UCSD-AML1 (cell line): ENCODE measurements at regions not wholly inside any gene's neighbourhood (a gene's known extent, or its start where the extent isn't known, plus 50 kb on each side); places are given as distances from the start of the nearest gene placed in this dataset.
"Not testable (repeated sequence)": the region's sequence is repeated elsewhere in the genome, so short reads cannot be mapped to it uniquely, and the experiment has no call there.

Experiments used
- DNase-seq: peaks from one replicate; lab custom pipeline; 2025; ENCODE audit not compliant: unreplicated experiment; lab: John Stamatoyannopoulos, UW

DNA sequence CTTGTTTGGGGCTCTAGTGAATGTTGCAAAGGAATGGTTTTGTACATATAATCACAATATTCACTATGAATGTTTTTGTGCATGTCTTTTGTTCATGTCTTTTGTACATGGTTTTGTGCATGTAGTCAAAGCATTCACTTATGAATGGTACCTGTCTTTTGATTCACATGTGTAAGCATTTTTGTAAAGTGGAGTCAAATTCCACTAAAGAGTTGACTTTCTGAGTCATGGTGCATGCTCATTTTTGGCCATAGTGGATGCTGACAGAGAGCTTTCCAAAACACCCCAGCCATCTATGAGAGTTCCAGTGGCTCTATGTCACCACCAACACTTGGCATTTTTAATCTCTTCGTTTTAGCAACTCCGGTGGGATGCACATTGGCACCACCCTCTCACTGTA is 1185.9 kb upstream of the TMEM132C start:
- no peak for DNase-seq

DNA sequence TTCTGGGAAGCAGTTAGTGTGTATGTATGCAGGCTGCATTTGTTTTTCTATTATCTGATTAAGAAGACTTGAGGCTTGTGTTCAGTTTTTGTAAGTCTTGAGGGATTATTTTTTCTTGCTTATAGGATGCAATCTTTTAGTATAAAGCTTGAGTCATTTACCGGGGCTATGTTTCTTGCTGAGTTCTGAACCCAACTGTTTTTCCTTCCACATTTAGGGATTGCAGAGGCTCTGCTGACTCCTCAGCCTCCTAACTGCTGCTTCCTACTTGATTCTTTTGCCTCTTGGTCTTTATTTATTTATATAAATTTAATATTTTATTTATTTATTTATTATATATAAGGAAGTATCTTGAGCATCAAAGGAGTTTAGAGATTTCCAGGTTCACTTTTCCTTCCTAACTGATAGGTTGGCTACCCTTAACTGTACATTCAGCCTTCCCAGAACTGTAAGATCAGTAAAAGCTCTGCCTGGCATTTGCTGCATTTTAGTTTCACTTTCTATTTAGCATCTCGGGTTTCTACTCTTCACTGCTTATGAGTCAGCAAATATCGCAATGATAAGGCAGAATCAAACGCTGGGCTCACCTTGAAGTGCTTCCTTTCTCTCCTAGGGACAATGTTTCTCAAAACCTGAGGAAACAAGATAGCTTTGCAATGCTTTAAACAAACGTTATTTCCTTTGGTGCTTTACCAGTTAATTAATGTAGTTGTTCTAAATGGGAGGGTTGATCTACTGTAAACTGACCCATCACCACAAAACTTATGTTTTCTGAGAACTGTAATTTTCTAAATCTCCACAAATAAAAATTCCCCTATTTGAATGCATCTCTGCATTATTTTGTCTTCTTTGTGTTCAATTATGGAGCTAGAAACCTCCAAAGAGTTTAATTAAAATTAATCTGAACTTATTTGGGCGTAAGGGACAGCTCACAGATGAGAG is 1183.7 kb upstream of the TMEM132C start:
- no peak for DNase-seq

DNA sequence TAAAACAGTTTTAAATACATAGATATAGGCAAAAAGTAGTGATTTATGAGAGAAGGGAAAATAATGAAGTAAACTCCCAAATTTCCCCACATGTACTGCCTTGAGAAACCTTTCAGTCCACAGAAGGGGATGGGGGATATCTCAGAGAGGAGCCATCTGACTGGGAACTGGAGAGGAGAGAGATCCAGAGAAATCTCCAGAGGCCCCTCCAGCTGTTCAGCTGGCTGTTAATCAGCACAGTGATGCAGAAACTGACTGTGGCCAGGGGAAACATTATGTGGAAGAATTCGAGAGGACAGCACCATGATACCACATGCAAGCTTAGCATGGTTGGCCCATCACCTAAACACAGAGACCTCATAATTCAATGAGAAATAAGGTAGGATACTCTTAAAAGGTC is 1165.9 kb upstream of the TMEM132C start:
- no peak for DNase-seq

DNA sequence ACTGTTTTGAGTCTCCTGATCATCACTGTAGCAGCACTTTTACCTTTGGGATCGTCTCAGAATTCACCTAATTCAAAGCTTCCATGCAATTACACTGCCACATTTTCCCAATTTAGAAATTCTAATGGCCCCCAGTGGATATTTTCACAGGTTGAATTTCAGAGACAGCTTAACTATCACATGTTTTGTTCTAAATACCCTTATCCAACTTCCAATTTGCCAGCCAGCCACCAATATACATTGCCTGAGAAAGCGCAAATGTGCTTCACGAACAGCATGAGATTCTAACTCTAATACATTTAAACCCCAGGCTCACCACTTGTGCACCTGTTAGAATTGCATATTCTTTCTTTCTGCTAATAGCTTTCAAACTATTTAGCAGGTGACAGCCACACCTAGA is 1160.9 kb upstream of the TMEM132C start:
- DNase-seq = no peak

DNA sequence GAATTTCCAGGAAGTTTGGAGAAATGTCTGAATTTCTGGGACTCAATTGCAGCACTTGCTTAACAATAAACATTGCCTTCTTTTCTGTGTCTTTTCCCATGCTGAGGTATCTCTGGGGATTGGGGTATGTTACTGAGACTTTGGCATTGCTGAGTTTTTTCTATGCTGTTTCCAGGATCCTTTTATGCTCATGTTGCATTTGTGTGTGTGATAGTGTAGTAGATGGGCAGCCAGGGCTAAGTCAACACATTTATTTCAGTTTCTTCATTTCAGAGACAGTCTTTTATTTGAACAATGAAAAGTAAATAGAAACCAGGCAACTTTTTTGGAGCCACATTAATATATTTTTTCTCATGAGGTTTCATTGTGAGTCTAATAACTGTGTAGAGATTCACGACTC is 1160.3 kb upstream of the TMEM132C start:
- no peak for DNase-seq

DNA sequence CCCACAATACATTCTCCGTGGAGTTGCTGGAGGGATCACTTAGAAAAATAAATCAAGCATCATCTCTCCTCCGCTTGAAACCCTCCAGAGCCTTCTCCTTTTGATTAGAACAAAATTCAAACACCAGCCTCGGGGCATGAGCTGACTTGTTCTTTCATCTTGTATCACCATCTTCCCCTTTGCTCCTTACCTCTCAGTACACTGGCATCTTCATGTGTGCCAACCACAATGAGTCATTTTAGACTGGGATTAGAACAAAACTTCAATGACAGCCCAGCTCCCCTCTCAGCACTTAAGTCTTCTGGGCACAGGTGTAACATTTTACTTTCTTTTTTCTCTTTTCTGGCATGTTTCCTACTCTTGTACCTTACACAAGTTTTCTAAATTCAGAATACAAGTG is 1159.2 kb upstream of the TMEM132C start:
- DNase-seq = no peak

DNA sequence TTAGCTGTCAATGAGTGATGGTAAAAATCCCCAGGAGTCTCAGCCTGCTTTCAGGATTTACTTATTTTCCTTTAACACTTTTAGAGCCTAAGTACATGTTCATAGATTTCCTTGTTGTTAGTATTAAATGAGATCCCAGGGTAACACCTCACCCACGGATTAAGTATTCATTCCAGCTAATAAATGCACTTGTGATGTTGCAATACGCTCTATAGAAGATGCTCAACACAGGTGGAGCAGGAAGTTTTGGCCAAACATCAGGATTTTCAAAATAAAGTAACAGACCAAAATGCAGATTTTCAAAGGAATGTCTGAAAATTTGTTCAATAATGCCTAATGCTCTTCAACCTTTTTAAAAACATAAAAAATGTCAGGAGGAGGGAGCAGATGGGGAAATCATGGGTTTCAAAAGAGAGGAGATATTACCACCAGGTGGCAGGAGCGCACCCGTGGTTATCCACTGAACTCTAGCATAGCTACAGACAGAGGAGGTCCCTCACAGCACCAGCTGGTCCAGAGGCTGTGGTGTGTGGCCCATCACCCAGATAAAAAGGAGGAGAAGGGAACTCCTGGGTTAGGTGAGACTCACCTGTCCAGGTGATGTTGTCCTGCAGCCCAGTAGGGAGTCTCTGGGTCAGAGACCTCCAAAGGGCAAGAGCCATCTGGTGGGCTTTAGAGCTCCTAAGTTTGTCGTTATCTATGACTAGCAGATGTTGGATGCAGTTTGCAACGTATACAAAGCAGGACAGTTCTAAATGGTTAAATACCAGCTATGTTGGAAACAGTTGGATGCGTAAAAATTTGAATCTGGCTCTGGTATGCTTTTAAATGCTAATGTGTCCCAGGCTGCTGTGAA is 1158.4 kb upstream of the TMEM132C start:
- DNase-seq = peak; percentile 37

DNA sequence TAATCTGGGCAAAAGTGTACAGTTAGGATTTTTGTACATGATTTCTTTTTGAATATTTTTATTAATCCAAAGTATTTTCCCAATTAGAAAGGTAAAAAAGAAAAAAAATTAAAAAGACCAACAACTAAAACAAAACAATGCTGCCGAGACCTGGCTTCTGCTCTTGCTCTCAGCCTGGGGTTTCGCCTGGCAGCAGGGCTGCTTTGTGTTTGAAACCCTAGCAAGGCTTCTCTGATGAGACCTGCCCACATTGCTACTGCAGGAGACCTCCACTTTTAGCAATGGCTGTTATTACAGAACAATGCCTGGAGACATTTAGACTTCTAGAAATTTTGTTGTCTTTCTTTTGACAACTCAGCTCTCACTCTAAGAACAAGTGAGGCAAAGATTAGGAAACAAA is 1153.0 kb upstream of the TMEM132C start:
- no peak for DNase-seq

DNA sequence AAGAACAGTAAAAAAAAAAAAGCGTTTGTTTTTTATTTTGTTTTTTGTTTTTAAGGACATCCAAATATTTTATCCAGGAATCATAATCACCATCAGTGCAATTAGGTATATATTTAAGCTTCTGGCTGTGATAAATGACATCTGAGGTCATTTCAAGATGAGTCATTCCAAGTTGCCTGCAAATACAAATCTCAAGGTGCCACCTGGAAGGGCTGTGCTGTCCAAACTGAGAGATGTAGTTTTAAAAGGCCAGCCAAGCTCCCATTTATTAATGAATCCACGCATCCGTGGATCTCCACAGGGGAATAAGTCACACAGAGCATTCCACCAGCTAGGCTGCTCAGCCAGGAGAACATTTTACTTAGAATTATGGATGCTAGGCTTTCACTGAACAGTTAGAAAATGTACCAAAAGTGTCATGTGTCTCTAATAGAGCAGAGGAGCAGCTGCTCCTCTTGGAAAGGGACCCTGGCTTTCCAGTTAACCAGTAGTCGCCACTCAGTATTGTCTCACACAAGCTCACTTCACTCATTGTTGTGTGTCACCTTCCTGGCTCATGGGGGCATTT is 1151.4 kb upstream of the TMEM132C start:
- DNase-seq = no peak

DNA sequence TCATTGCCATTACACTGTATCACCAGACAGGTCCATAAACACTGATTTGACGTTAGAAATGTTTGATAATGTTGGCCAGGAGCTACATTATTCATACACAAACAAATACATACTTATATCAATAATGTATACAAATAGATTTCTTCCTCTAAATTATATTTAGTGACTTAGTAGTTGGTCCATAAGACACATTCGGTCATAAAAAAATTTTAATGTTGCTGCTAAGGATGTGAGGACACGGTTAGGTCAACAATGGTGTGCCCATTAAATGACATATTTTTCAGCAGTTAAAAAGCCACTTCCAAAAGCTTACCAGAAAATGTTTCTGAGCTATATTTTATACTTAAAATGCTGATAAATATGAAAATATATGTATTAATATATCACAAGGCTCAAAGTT is 1148.7 kb upstream of the TMEM132C start:
- no peak for DNase-seq

DNA sequence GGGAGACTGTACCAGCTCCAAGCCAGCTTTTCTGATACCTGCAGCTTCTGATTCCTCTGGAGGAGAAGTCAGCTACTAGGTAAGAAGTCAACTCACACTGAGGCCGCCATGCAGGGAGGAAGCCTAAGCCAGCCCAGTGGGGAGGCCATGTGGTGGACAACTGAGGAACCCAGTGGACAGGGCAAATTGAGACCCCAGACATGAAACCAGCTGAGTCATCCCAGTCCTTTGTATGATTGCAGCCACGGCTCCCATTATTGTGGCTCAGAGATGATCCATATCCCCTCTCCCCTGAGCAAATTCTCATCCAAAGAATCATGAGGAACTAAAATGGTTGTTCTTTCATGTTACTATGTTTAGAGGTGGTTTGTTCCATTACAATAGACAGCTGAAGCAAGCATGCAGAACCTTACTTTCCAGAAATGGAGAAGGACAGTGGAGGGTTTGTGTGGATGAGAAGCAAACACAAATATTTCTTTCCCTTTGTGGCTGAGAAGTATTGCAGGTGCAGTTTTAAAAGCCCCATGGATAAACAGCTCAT is 1147.3 kb upstream of the TMEM132C start:
- DNase-seq = no peak

DNA sequence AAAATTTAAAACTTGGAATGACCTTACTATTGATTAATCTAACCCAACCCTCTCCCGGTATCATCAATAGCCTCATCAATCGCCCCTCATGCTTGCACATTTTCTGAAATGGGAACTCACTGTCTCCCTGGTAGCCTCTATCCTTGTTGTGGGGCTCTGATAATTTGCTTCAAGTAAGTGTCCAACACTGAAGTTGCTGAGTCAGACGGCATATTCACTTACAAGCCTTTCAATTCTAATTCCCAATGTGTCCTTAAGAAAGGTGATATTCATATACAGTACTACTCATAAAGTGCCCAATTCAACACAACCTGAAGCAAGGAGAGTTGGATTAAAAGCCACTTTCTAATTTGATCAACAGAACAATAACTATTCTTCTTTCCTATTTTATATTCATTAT is 1146.1 kb upstream of the TMEM132C start:
- no peak for DNase-seq

DNA sequence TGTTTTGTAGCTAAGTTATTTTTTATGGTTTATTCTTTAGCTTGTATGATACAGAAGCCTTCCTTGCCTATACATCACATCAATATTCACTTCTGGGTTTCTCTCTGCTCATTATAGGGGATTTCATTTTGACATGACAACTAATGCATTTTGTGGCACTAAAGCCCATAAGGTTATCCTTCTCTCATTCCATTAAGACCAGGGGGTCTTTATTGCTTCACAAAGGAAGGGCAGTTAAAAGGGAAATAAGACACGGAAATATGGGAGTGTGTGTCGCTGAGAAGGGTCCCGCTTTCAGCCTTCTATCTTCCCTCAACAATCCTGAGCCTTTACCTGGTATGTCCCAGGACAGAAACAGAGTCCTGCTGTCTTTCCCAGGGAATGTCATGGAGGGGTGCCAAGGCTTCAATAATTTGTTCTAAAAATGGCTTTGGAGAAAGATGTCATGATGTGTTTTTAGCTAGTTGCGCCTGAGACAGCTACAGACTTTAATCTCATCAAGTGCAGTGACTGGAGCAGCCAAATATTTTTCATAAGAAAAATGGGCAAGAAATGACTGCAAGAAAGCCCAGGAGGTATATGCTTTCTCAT is 1145.4 kb upstream of the TMEM132C start:
- no peak for DNase-seq

DNA sequence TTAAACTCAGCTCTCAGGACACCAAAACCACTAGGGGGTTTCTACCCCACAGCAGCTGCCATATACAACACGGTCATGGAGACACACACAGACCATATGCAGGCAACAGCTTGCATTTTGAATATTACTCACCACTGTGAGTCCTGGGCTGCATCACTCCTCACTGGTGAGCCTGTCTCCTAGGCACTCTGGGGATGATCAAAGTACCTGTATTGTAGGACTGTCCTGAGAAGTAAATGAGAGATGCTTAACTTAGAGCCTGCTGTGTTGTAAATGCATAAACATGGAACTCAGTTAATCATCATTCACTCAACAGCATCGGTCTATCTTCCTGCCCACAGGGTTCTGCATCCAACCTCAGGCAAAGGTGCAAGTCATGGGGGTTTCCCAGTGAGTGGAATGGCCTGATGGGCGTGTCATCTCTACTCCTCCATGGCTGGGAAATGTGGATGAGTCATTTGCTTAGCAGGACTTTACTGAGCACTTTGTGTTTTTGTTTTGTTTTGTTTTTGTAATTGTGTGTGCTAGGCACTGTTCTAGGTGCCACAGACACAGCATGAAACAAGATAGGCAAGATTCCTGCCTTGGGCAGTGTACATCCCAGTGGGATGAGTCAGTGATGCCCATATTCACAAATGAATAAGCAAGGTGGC is 1141.2 kb upstream of the TMEM132C start:
- no peak for DNase-seq

DNA sequence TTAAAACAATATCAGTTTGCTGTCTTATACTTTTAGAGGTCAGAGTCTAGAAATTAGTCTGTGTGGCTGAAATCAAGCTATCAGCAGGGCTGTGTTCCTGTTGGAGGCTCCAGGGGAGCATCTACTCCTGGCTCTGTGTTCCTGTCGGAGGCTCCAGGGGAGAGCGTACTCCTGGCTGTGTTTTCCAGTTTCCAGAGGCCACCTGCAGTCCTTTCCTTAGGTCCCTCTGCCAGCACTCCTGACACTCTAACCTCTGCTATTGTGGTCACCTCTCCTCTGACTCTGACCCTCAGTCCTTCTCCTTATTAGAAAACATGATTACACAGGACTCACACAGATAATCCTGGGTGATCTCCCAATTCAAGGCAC is 1140.7 kb upstream of the TMEM132C start:
- DNase-seq = no peak

DNA sequence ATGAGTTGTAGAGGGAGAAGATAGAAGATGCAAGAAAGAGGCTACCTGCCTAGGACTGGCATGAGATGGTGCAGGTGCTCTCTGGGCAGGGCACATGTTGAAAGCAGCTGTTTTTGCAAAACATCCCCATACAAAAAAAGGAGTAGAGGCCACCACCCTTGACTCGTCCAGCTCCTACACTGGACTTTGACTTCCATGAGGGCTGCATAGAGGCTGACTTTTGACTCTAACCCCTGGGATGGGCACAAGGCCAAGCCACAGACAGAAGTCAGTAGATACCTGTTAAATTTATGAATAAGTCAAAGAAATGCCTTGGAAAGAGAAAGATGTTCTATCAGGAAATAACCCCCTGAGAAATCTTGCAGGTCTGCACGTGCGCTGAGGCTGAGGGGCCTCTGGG is 1139.1 kb upstream of the TMEM132C start:
- DNase-seq = no peak

DNA sequence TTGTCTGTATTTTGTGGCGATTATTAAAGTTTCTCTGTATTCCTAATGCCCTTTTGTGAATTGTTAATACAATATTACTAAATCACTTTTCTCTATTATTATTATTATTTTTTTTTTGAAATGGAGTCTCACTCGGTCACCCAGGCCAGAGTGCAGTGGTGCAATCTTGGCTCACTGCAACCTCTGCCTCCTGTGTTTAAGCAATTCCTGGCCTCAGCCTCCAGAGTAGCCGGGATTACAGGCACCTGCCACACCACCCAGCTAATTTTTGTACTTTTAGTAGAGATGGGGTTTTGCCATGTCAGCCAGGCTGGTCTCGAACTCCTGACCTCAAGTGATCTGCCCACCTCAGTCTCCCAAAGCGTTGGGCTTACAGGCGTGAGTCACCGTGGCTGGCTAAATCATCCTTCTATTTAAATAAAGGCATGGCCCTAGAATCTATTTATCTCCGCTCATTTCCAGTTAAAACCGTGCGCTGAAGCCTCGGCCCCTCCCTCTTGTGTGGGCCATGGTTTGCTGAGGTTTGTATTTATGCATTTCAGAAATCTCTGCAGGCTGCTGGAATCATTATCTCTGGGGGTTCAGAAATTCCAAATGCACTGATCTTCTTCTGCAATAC is 1136.4 kb upstream of the TMEM132C start:
- DNase-seq = no peak

DNA sequence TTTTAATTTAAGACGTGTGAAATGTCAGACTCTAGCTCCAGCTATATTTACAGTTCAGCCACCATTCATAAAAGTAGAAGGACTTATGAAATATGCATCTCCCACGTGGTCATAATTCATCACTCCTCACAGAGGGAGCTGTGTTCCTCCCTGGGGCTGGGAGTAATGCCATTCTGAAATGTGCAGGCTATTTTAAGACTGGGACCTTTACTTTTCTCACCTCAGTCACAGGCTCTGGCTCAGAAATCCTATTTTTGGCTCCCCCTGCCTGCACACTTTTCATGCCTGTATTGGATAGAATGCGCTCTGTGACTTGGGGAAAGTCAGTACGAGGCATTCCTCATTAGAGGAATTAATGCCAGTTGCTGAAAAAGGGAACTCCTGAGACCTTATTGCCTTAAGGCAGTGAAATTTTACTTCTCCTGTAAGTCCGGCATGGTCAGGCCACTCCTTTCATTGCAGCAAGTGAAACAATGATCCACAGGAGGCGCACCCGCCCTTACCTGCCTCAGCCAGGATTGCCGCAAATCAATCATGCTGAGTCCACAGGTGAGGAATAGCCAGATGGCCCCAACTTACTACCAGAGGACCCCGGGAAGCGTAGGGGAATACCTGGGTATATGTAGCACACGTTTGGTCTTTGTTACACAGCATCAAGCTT is 1133.2 kb upstream of the TMEM132C start:
- no peak for DNase-seq

DNA sequence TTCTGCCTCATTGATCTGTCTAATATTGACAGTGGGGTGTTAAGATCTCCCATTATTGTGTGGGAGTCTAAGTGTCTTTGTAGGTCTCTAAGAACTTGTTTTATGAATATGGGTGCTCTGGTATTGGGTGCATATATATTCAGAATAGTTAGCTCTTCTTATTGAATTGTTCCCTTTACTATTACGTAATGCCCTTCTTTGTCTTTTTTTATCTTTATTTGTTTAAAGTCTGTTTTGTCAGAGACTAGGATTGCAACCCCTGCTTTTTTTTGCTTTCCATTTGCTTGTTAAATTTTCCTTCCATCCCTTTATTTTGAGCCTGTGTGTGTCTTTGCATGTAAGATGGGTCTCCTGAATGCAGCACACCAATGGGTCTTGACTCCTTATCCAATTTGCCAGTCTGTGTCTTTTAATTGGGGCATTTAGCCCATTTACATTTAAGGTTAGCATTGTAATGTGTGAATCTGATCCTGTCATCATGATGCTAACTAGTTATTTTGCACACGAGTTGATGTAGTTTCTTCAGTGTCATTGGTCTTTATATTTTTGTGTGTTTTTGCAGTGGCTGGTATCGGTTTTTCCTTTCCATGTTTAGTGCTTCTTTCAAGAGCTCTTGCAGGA is 1126.0 kb upstream of the TMEM132C start:
- DNase-seq = not testable (repeated sequence)
